Glomerular visceral epithelial cell (primary cell): ENCODE measurements at regions not wholly inside any gene's neighbourhood (a gene's known extent, or its start where the extent isn't known, plus 50 kb on each side); places are given as distances from the start of the nearest gene placed in this dataset.

Experiments
- DNase-seq: peaks from one replicate; pipeline ENCODE4 v3.0.0-alpha.2; 2016; ENCODE audit errors: extremely low spot score

DNA sequence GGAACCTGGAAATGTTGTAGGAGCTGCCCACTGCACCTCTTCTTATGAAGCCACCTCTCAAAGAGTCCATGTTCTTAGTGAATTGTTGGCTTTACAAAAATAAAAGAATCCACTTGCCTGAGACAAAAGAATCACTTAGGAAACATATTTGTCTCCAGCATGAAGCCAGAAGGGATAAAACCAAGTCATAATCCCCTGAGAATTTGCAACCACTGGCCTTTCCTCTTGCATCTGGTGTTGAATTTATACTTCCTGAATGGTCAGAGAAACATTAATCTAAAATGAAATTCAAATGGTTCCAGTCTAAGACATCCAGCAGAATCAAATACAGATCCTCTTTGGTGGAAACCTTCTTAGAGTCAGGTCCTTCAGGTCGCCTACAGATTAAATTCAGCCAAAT, 192.5 kb upstream of the ECI2 start:
- no peak for DNase-seq

DNA sequence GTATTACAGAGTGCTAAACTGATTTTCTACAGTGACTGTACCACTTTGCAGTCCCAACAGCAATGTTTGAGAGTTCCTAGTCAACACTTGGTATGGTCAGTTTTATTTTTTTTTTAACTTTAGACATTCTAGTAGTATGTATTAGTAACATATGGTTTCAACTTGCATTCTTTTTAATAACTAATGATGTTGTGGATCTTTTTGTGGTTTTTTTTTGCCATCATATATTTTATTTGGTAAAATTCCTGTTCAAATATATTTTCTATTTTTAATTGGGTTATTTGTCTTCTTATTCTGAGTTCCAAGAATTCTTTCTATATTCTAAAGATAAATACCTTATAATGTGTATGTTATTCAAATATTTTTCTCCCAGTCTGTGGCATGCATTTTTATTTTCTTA, 189.4 kb upstream of the ECI2 start:
- no peak for DNase-seq

DNA sequence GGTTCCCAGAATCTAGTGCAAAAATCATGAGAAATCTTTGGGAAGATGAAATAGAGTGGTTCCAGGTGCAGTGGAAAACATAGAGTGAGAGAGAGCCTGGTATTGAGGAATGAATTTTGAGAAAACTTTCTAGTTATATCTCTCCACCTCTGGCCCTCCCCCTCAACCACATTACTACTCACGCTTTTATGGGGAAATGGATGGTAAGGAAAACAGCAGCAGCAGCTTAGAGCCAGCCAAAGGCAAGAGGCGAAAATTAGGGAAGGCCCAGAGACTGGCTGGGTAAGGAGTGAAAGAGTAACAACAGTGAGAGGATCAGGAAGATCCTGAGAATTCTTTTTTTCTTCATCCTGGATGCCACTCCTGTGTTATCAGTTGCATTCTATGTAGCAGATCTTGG, 187.9 kb upstream of the ECI2 start:
- DNase-seq = no peak

DNA sequence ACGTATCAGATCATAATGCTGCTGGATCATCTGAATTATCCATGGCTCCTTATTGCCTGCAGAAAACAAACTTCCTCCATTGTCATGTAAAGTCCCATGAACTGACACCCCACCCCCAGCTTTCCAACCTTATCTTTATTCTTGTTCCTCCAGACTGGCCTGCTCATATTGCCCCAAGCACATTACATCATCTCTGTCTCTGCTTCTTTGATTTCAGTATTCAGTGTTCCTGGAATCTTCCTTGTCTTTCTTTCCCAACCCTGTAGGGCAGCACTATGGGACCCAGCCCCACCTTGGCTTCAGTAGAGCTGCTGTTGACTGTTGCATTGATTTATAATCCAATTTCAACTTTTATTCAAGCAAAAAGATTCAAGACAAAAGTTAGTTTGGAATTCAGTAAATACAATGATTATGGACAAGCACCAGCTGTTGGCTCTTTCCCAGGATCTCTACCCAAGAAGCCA, 187.5 kb upstream of the ECI2 start:
- DNase-seq = no peak

DNA sequence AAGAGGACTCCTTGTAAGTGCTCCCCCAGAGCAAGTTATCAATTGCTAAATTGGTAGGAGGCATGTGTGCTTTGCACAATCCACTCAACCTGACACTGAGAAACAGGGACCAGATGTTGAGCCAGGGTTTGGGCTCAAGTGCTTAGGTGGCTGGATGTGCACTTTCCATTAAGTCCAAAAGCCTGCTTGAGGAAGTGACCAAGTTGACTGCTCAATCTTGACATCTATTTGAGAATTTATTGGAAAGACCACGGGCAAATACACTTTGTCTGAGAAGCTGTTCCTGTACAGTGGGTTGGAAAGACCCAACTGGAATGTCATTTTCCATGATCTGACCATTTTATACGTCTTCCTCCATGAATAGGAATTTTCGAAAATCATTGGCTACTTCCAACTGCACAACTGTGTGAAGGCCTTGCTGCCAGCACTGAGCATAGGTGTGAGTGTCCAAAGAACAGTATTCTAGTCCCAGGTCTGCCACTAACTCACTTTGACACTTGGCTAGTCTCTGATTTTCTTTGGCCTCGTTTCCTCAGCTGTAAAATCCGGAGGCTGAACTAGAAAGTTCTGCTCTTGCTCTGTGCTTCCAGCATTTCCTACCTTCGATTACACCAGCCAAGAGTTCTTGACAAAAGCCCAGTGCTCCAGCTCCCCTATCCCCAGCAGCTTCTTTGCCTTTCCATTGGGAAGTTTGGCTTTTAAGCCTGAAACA, 186.9 kb upstream of the ECI2 start:
- DNase-seq = no peak

DNA sequence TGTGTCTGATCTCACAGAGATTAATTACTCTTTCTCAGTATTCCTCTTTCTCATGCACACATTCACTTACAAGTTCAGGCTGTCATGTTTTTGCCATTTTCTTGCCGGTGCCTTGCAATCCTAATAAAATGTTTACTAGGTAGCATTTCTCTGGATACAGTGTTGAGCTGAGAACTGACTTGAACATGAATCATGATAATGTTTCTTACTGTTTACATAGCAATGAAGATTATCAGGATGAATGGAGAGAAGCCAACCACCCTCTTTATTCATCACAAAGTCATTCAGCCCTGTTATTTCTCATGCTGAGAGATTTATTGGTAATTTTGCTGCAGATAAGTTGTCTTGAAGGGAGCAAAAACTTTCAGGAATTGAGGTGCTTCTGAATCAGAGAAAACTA, 185.5 kb upstream of the ECI2 start:
- DNase-seq = peak; percentile 50

DNA sequence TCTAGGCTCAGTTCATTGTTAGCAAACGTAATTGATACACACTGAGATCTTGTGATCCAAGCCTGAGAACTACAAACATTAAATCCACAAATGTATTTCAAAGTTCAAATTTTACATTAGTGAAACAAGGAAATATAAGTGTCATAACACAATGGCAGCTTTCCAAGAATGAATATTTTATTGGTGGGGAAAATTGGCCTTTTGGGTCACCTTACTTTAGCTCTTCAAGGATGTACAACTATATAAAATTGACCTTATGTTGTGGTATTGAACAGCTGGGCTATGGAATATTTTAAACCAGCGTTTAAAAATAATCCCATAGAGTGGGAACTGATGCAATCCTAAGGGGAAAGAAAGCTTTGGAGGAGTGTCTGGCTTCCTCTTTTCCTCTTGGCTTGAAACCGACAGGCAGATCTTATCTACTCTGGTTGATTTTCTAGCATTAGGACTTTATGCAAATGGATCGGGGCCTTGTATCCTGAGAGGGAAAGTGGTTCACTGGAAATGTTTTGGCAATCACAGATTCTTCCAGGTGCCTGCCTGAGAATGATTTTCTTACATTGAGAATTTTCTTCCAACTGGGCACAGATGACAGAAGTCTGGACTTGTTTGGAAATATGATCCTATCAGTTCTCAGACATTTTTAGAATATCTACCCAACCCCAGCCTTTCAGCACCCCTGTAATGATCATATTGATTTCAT, 184.8 kb upstream of the ECI2 start:
- DNase-seq = no peak

DNA sequence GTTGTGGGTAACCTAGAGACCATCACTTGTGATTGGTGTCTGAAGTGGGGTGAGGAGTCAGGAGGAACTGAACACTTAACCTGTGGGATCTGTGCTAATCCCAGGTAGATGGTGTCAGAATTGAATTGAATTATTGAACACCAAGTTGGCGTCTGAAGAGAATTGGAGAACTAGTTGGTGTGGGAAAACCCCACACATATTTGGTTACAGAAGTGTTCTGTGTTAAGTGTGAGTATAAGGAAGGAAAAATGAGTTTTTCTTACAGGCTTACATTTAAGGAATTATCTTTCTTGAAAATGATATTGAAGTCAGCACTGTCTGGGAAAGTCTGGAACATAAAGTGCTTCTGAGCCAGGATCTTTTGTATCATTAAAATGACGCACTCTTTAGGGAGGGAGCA, 182.9 kb upstream of the ECI2 start:
- DNase-seq = no peak

DNA sequence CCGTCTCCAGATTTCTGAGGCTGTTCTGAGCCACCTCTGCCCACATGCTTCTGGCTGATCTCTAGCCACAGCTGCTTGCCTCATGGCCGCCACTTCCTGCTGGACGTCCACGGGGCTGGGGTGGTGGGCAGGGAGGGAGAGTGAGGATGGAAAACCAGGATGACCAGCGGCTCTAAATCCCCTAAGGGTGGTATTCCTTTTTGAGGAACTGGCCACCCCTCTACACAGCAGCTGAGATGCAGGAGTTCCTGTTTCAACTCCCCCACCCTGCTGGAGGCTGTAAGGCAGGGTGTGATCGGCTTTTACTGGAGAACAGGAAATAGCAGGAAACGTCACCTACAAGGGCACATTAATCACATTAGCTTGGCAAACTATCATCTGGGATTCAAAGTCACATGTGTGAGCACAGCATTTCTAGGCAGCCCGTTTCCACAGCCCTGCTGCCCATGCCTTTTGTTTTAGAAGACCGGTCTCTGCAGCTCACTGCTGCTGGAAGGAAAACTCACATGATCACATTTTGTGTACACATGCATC, 181.6 kb upstream of the ECI2 start:
- peak; percentile 45 for DNase-seq

DNA sequence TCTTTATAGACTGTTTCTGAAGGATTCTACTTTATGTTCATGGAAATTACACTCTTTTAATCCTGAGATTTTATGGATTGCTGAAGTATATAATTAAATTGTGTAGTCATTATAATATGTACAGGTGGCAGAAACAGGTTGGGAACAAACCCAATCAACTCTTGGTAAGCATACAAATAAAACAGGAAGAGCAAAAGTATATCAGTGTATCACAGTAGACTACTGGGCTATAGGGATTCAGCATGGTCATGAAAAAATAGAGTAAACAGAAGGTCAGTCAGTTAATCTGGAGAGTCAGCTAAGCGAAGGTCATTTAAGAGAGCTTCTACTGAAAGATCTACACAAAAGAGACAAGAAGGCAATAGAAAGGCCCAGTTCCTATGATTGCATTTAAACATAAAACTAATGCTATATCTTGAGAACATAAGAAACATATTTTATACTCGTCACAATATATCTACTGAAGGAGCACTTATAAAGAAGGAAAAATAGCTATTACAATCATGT, 178.9 kb upstream of the ECI2 start:
- DNase-seq = no peak

DNA sequence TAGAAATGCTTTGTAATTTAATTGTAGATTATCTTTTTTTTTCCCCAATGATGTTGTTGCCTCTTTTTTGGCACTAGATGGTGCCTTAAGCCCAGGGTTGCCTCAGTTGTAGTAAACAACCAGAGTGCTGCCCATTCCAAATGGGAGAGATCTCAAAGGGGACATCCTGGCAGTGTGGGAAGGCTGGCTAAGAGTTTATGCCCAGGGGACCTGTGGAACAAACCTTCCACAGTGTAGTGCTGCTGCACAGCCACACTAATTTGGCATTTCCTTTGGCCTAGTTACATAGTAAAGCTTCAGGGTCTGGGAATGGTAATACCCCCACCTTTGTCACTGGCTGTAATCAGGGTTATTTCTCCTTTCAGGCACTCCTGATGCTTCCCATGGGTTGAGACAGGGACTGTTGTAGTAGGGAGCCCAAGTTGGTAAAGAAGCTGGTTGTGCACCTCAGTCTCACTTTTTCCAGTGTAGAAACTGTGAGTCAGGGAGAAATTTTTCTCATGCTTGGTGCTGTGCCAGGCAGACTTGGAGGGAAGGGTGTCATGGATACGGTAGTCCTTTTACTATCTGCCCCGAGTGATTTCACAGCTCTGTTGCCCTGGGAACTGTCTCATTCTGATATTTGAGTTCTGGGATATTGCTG, 177.8 kb upstream of the ECI2 start:
- DNase-seq = peak; percentile 85

DNA sequence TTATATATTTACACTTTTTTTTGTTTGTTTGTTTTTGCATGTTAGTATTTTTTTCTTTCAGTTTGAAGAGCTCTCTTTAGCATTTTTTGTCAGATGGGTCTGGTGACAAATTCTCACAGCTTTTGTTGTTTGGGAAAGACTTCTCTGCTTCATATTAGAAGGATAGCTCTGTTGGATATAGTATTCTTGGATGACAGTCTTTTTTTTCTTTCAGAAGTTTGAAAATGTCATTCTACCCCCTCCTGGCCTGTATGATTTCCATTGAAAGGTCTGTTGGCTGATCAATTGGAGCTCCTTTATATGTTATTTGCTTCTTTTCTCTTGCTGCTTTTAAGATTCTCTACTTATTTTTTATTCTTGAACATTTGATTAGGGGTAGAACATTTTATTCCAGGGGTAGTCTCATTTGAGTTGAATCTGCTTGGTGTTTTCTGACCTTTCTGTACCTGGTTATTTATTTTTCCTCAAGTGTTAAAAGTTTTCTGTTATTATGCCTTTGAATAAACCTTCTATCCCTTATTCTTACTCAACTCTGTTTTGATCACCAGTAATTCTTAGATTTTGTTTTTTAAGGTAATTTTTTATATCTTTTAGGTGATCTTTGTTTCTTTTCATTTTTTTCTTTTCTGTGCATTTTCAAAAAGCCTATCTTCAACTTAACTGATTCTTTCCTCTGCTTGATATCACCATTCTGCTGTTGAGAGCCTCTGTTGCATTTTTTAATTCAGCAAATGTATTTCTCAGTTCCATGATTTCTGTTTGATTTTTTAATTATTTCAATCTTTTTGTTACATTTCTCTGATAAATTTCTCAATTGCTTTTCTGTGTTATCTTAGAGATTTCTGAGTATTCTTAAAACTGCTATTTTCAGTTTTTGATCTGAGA, 176.8 kb upstream of the ECI2 start:
- DNase-seq = no peak

DNA sequence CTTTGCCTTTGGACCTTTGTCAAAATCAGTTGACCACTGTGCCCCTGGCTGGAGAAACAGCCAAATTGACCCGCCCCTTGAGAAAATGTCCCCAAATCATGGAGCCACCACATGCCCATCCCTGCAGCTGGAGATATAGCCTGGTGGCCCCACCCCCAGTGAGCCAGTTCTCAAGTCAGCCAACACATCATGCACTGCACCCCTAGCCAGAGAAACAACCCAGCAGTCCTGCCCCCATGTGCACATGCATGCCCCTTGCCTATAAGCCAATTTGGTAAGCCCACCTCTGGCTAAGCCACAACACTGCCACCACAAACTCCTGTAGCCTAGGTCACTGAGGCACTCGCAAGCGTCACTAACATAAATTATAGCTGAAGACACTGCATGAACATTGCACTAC, 174.2 kb upstream of the ECI2 start:
- no peak for DNase-seq

DNA sequence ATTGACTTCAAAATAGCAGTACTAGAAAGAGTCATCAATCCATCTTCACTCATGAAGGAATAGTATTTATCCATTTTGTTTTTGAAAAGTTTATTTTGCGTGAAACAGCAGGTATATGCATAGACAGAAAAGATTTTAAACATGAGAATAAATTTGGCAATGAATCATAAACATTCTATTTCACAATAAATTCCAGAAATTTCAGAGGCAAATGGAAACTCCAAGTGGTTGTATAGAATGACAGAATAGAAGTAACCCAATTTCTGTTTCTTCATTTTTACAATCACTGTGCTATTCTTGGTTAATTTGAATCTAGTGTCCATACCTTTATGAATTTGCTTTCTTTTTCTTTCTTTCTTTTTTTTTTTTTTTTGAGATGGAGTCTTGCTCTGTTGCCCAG, 173.0 kb upstream of the ECI2 start:
- DNase-seq = no peak

DNA sequence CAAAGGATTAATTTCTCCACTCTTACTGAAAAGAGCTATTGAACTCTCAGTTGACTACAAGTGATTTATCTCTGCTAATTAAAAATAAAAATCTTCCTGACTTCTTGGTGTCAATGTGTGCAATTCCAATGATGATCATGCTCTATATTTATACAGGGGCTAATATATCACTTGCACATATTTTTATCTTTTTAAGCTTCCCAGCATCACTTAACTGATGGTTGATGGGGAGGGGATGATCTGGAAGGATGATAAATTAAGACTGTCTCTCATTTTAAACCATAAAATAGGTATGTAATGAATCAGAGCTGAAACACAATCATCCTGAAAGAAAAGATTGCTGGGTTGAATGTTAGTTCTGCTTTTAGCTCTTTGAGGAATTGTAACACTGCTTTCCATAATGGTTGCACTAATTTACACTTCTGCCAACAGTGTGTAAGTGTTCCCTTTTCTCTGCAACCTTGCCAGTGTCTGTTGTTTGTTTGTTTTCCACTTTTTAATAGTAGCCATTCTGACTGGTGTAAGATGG, 169.6 kb upstream of the ECI2 start:
- no peak for DNase-seq

DNA sequence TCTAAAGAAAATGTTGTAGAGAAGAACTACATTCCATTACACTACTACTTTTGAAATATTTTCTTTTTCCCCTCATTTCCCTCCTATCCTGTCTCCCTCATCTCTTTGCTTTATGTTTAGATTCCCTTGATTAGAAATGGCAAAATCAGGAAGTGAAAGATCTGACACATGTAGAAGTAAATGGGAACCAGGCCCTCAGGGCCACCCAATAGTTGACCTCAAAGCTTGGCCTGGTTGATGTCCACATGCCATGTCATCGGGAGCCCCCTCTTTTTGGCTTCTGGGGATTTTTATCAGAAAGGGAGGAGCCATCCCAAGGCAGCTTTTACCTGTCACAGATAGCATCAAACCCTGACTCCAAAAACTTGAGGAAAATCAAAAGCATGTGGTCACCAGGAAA, 168.3 kb upstream of the ECI2 start:
- no peak for DNase-seq

DNA sequence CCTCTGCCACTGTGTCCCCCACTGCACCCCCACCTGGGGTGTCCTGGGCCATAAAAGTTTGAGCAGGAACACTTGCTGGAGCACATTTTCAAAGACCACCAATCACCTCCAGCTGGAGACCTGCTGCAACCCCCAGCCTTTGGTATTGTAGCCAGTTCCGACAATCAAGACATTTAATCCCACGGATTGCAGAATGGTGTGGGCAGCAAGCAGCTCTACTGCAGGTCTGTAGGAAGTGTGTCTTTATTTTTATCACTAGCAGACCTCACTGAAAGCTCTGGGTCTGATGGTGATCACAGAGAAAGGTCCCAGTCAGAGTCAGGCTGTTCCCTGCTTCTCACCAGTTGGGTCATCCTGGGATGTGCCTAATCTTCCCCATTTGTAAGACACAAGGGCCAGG, 167.1 kb upstream of the ECI2 start:
- DNase-seq = no peak

DNA sequence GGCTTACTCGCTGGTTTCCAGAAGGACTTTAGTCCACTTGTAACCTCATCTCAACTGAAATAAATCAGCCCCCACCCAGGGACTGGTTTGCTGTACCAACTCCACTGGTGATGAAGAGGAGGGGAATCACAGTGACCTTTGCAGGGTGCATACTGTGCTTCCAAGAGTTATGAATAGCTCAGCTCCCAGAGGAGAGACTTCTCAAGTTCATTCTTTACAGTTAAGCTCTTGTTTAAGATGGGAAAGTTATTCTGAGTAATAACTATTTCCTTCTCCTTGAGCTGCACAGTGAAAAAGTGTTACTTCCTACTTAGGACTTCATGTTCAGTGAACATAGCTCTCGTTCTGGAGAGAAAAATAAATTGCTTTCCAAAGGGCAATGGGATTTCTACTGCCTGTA, 166.5 kb upstream of the ECI2 start:
- no peak for DNase-seq

DNA sequence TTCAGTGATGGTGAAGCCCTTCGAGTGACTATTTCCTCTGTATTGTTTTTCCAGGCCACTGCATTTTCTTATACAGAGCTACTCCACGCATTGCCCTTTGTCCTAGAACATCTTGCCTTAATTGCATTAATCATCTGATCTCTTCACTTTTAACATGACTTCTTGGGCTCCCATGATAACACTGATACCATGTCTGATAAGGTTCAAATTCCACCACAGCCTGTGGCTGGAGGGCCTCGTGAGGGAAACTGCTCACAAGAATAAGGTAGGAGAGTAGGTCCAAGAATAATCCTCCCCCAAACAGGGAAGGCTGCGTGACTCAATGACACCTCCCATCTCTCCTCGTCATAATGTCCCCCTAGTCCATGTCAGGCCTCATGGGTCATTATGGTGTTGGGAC, 165.5 kb upstream of the ECI2 start:
- DNase-seq = no peak

DNA sequence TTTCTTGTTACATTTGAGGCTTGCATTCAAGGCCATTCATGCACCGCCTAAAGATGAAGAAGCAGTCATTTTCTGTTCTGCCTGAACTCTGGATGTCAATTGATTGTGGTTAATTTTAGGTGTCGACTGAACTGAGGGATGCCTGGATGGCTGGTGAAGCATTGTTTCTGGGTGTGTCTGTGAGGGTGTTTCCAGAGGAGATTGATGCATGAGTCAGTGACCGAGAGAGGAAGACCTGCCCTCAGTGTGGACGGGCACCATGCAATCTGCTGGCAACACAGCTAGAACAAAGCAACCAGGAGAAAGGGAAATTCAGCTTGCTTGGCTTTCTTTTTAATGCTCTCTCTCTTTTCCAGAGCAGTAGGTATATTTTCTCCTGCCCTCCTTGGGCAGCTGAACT, 164.1 kb upstream of the ECI2 start:
- DNase-seq = no peak

DNA sequence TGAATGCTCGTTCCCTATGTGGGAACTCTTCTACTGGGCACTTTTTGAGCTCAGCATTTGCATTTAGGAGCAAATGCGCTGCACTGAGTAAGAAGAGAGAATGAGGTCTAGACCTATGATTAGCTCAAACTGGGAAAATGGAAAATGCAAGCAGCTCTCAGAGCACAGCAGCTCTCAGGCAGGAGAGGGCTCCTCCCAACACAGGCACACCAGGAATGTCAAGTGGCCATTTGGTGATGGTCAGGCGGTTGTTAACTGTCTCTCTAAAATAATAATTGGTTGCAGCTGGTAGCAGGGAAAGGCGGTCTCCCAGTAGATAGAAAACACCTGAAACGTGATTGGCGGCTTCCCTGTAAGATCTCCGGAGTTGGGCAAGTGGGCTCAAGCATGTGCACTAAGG, 162.0 kb upstream of the ECI2 start:
- DNase-seq = no peak
